ENCODE measurements at regions not wholly inside any gene's neighbourhood (a gene's known extent, or its start where the extent isn't known, plus 50 kb on each side); places are given as distances from the start of the nearest gene placed in this dataset.
"Not testable (repeated sequence)": the region's sequence is repeated elsewhere in the genome, so short reads cannot be mapped to it uniquely, and the experiment has no call there.

- DNase-seq (ENCODE audit: low spot score) = no peak
These were observed 346.6 kb downstream of the RFC3 start for GRCh38 chr13:34164582-34164981.

- DNase-seq (ENCODE audit: low spot score) = no peak
These were observed 347.2 kb downstream of the RFC3 start for GRCh38 chr13:34165158-34165557.

- DNase-seq (ENCODE audit: low spot score) = no peak
These were observed 348.5 kb downstream of the RFC3 start for GRCh38 chr13:34166406-34166805.

GRCh38 chr13:34167347-34167746 lies 349.4 kb downstream of the RFC3 start:
- DNase-seq (ENCODE audit: low spot score) = no peak

GRCh38 chr13:34172048-34172447 lies 354.1 kb downstream of the RFC3 start:
- DNase-seq (ENCODE audit: low spot score) = no peak

GRCh38 chr13:34174671-34175145 lies 356.8 kb downstream of the RFC3 start:
- no peak for DNase-seq (ENCODE audit: low spot score)

- no peak for DNase-seq (ENCODE audit: low spot score)
These were observed 357.6 kb downstream of the RFC3 start for GRCh38 chr13:34175551-34175950.

- DNase-seq (ENCODE audit: low spot score) = no peak
These were observed 358.7 kb downstream of the RFC3 start for GRCh38 chr13:34176633-34177032.

- DNase-seq (ENCODE audit: low spot score) = no peak
These were observed 361.5 kb downstream of the RFC3 start for GRCh38 chr13:34179481-34179880.

GRCh38 chr13:34179927-34180326 lies 362.0 kb downstream of the RFC3 start:
- DNase-seq (ENCODE audit: low spot score) = no peak

- not testable (repeated sequence) for DNase-seq (ENCODE audit: low spot score)
These were observed 363.3 kb downstream of the RFC3 start for GRCh38 chr13:34181256-34181655.

- no peak for DNase-seq (ENCODE audit: low spot score)
These were observed 372.0 kb downstream of the RFC3 start for GRCh38 chr13:34189946-34190345.

- DNase-seq (ENCODE audit: low spot score) = no peak
These were observed 383.3 kb downstream of the RFC3 start for GRCh38 chr13:34201050-34201913.

- DNase-seq (ENCODE audit: low spot score) = peak; percentile 36
These were observed 389.4 kb downstream of the RFC3 start for GRCh38 chr13:34207334-34207733.

GRCh38 chr13:34207872-34208271 lies 389.9 kb downstream of the RFC3 start:
- no peak for DNase-seq (ENCODE audit: low spot score)

GRCh38 chr13:34208336-34208735 lies 390.4 kb downstream of the RFC3 start:
- DNase-seq (ENCODE audit: low spot score) = no peak

GRCh38 chr13:34210341-34210740 lies 392.4 kb downstream of the RFC3 start:
- no peak for DNase-seq (ENCODE audit: low spot score)

- DNase-seq (ENCODE audit: low spot score) = no peak
These were observed 396.7 kb downstream of the RFC3 start for GRCh38 chr13:34214686-34215085.

- DNase-seq (ENCODE audit: low spot score) = no peak
These were observed 398.3 kb downstream of the RFC3 start for GRCh38 chr13:34216256-34216655.

- no peak for DNase-seq (ENCODE audit: low spot score)
These were observed 399.5 kb downstream of the RFC3 start for GRCh38 chr13:34217343-34218025.

- DNase-seq (ENCODE audit: low spot score) = no peak
These were observed 406.0 kb downstream of the RFC3 start for GRCh38 chr13:34223984-34224383.

GRCh38 chr13:34224877-34225276 lies 406.9 kb downstream of the RFC3 start:
- DNase-seq (ENCODE audit: low spot score) = no peak

GRCh38 chr13:34230271-34230670 lies 412.3 kb downstream of the RFC3 start:
- DNase-seq (ENCODE audit: low spot score) = no peak

Data from H4 (cell line).